ENCODE measurements at regions not wholly inside any gene's neighbourhood (a gene's known extent, or its start where the extent isn't known, plus 50 kb on each side); places are given as distances from the start of the nearest gene placed in this dataset.

GRCh38 chr6:147449405-147450161 is 58.9 kb upstream of the SAMD5 start:
- TF ChIP-seq, protein P1, sequence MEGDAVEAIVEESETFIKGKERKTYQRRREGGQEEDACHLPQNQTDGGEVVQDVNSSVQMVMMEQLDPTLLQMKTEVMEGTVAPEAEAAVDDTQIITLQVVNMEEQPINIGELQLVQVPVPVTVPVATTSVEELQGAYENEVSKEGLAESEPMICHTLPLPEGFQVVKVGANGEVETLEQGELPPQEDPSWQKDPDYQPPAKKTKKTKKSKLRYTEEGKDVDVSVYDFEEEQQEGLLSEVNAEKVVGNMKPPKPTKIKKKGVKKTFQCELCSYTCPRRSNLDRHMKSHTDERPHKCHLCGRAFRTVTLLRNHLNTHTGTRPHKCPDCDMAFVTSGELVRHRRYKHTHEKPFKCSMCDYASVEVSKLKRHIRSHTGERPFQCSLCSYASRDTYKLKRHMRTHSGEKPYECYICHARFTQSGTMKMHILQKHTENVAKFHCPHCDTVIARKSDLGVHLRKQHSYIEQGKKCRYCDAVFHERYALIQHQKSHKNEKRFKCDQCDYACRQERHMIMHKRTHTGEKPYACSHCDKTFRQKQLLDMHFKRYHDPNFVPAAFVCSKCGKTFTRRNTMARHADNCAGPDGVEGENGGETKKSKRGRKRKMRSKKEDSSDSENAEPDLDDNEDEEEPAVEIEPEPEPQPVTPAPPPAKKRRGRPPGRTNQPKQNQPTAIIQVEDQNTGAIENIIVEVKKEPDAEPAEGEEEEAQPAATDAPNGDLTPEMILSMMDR (IDR thresholded peaks at IDR 0.05; ENCODE audit: low read depth, low read length), result no peak
- TF ChIP-seq, protein P2, sequence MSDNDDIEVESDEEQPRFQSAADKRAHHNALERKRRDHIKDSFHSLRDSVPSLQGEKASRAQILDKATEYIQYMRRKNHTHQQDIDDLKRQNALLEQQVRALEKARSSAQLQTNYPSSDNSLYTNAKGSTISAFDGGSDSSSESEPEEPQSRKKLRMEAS (IDR thresholded peaks at IDR 0.05; ENCODE audit: low read depth, low read length), result no peak
- no peak for TF ChIP-seq POLR2A (IDR thresholded peaks at IDR 0.05; ENCODE audit: extremely low read depth, insufficient read length)
- TF ChIP-seq MYC (IDR thresholded peaks at IDR 0.05; ENCODE audit: low read depth, low read length), result no peak

Data from NB4 (cell line).